Hepatocyte (in vitro differentiated cells): ENCODE measurements at regions not wholly inside any gene's neighbourhood (a gene's known extent, or its start where the extent isn't known, plus 50 kb on each side); places are given as distances from the start of the nearest gene placed in this dataset.

Source experiments
- DNase-seq: peaks from one replicate; pipeline ENCODE4 v3.0.0-alpha.2; 2016; ENCODE audit warnings: low spot score
- H2AFZ ChIP-seq: fragments of 200-600 bp; sonication (generic); 2 replicates; pipeline ENCODE4 v1.6.0; 2016; ENCODE audit warnings: antibody characterized with exemption, mild to moderate bottlenecking
- H3K27ac ChIP-seq: fragments of 200-600 bp; sonication (generic); 2 replicates; pipeline ENCODE4 v1.5.1; 2016; ENCODE audit warnings: mild to moderate bottlenecking
- H3K27me3 ChIP-seq: fragments of 200-600 bp; sonication (generic); 2 replicates; pipeline ENCODE4 v1.6.1; 2016
- H3K36me3 ChIP-seq: fragments of 200-600 bp; sonication (generic); replicated peaks from 2 replicates; pipeline ENCODE4 v1.5.1; 2016; ENCODE audit warnings: low read depth; ENCODE audit not compliant: insufficient read depth
- H3K4me1 ChIP-seq: fragments of 200-600 bp; sonication (generic); 2 replicates; pipeline ENCODE4 v1.5.1; 2016; ENCODE audit warnings: mild to moderate bottlenecking, moderate library complexity; ENCODE audit not compliant: insufficient read depth
- H3K4me2 ChIP-seq: fragments of 200-600 bp; sonication (generic); 2 replicates; pipeline ENCODE4 v1.6.0; 2016
- H3K4me3 ChIP-seq: fragments of 200-600 bp; sonication (generic); 2 replicates; pipeline ENCODE4 v1.5.1; 2016; ENCODE audit warnings: mild to moderate bottlenecking
- H3K79me2 ChIP-seq: fragments of 200-600 bp; sonication (generic); 2 replicates; pipeline ENCODE4 v1.6.0; 2017; ENCODE audit warnings: mild to moderate bottlenecking
- H3K9me2 ChIP-seq: fragments of 200-600 bp; sonication (generic); replicated peaks from 2 replicates; pipeline ENCODE4 v1.6.0; 2017; ENCODE audit warnings: mild to moderate bottlenecking; ENCODE audit not compliant: insufficient read depth
- H3K9me3 ChIP-seq: fragments of 200-600 bp; sonication (generic); 2 replicates; pipeline ENCODE4 v1.5.1; 2016; ENCODE audit warnings: low read depth, mild to moderate bottlenecking
- H4K20me1 ChIP-seq: fragments of 200-600 bp; sonication (generic); 2 replicates; pipeline ENCODE4 v1.6.0; 2016; ENCODE audit warnings: mild to moderate bottlenecking; ENCODE audit not compliant: insufficient read depth, poor library complexity, severe bottlenecking
- EZH2 ChIP-seq: fragments of 200-600 bp; sonication (generic); IDR thresholded peaks from 2 replicates; pipeline ENCODE4 v1.6.1; 2016; ENCODE audit warnings: antibody characterized with exemption, mild to moderate bottlenecking, borderline replicate concordance
- EZH2phosphoT487 ChIP-seq: fragments of 200-600 bp; sonication (generic); IDR thresholded peaks from one replicate; pipeline ENCODE4 v1.6.1; 2018; ENCODE audit warnings: antibody characterized with exemption, mild to moderate bottlenecking, low read depth, moderate library complexity; ENCODE audit not compliant: unreplicated experiment, severe bottlenecking
- WGBS: methylation state at CpG from one replicate; pipeline ENCODE4 v1.1.6; 2016; ENCODE audit warnings: low lambda C conversion rate; ENCODE audit errors: missing lambda C conversion rate; 5-methylcytosine and 5-hydroxymethylcytosine counted together
- TF ChIP-seq, protein P1 (sequence below): fragments of 200-600 bp; sonication (generic); IDR thresholded peaks from 2 replicates; pipeline ENCODE4 v1.5.1; 2016; ENCODE audit warnings: antibody characterized with exemption, mild to moderate bottlenecking; ENCODE audit not compliant: poor library complexity

DNA sequence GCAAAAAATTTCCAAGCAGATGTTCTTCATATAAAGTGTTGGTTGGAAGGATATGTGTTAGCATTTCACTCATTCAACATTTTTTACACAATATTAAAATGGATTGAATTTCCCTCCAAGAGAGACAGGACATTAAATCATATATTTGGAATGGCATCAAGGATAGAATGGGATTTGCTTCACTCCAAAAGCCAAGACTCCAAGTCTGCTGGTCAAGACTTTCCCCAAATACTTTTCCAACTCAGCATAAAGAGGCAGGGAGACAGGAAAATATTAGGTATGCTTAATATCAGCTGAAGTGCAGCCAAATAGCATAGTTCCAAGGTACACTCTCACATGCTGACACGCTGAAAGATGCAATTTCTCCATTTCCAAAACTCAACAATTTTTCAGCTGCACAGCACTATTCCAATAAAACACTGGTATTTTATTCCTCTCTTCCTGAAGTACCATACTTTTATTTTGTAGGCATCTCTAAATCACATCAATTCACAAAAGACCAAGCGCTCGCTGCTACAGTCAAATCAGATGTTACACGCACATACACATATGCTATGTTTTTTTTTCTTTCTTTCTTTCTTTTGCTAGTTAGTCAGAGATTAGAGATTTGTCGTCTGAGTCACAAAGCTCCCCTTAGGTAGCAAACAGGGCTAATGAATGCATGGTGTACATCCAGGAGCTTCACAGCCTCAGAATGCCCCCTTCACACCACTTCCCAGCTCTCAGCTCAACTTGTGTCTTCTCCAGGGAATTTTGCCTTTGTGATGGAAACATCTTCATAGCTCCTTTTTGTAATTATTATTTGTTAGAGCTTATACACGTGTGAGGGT lies 1033.8 kb upstream of the AUTS2 start:
- no peaks in the 10 kb centered on the region for H3K9me2 ChIP-seq
- no peaks in the 10 kb centered on the region for H3K79me2 ChIP-seq
- no peaks in the 10 kb centered on the region for H3K36me3 ChIP-seq
- H3K4me2 ChIP-seq: no peak overlapping the region
- H2AFZ ChIP-seq: no peak overlapping the region
- no peaks in the 10 kb centered on the region for H3K4me1 ChIP-seq
- no peaks in the 10 kb centered on the region for H4K20me1 ChIP-seq
- H3K9me3 ChIP-seq: no peaks in the 10 kb centered on the region
- 74% methylated on average over 6 of the region's 6 CpGs for WGBS
- H3K27ac ChIP-seq: no peak overlapping the region
- H3K27me3 ChIP-seq: no peaks in the 10 kb centered on the region
- no peak for DNase-seq
- TF ChIP-seq EZH2 (no peak), EZH2phosphoT487 (no peak)
- TF ChIP-seq, protein P1, sequence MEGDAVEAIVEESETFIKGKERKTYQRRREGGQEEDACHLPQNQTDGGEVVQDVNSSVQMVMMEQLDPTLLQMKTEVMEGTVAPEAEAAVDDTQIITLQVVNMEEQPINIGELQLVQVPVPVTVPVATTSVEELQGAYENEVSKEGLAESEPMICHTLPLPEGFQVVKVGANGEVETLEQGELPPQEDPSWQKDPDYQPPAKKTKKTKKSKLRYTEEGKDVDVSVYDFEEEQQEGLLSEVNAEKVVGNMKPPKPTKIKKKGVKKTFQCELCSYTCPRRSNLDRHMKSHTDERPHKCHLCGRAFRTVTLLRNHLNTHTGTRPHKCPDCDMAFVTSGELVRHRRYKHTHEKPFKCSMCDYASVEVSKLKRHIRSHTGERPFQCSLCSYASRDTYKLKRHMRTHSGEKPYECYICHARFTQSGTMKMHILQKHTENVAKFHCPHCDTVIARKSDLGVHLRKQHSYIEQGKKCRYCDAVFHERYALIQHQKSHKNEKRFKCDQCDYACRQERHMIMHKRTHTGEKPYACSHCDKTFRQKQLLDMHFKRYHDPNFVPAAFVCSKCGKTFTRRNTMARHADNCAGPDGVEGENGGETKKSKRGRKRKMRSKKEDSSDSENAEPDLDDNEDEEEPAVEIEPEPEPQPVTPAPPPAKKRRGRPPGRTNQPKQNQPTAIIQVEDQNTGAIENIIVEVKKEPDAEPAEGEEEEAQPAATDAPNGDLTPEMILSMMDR: no peak
- H3K4me3 ChIP-seq: no peak overlapping the region

- Histone ChIP-seq H3K27ac (no peak overlapping the region), H3K4me3 (no peak overlapping the region), H3K4me1 (no peaks in the 10 kb centered on the region), H3K79me2 (no peaks in the 10 kb centered on the region), H3K9me2 (no peaks in the 10 kb centered on the region), H3K27me3 (no peaks in the 10 kb centered on the region), H3K9me3 (no peaks in the 10 kb centered on the region), H4K20me1 (no peaks in the 10 kb centered on the region), H3K36me3 (no peaks in the 10 kb centered on the region), H3K4me2 (no peak overlapping the region), H2AFZ (no peak overlapping the region)
- TF ChIP-seq, protein P1: no peak
- TF ChIP-seq EZH2phosphoT487: no peak
- TF ChIP-seq EZH2: no peak
- no peak for DNase-seq
These were observed 1027.0 kb upstream of the AUTS2 start for GRCh38 chr7:68571286-68571685.

DNA sequence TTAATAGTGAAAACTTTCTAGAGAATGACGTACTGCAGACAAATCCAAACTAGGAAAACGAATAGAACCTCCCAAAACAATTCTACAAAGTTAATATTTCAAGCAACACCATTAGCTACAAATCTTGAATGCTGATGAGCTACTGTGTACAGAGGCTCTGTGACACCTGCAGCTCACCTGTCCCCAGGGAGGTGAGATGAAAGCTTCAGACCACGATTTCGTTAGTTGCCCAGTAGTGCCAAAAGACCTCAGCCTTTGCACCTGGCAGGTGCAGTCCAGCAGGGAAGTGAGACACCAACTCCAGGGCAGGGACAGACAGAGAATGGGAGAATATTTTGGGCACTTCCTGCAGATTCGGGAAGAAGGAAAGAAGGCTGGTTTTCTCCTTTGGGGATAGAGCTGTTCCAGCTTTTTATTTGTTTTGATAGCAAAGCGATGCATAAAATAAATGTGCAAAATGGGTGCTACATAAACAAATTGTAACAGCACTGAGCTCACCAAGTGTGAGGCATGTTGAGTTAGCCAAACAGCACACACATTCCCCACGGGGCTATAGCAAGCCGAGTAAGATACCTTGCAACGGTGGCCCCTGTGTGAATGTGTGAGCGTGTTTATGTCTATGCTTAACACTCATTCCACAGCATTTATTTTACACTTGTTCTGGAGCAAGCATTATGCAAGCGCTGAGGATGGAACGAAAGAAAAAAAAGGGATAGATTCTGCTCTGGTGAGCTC lies 1024.8 kb upstream of the AUTS2 start:
- WGBS: 81% methylated on average over 12 of the region's 12 CpGs

More for the DNA sequence above, 1024.8 kb upstream of the AUTS2 start:
- Histone ChIP-seq H3K27ac (no peak overlapping the region), H3K4me1 (no peaks in the 10 kb centered on the region), H3K4me2 (no peak overlapping the region), H2AFZ (no peak overlapping the region), H3K9me3 (no peaks in the 10 kb centered on the region), H3K36me3 (no peaks in the 10 kb centered on the region), H3K9me2 (no peaks in the 10 kb centered on the region), H3K4me3 (no peak overlapping the region), H4K20me1 (no peaks in the 10 kb centered on the region), H3K27me3 (no peaks in the 10 kb centered on the region), H3K79me2 (no peaks in the 10 kb centered on the region)
- TF ChIP-seq, protein P1: no peak
- TF ChIP-seq EZH2 (no peak), EZH2phosphoT487 (no peak)
- no peak for DNase-seq
